Heart left ventricle (tissue), 13 donors: ENCODE measurements at regions not wholly inside any gene's neighbourhood (a gene's known extent, or its start where the extent isn't known, plus 50 kb on each side); places are given as distances from the start of the nearest gene placed in this dataset.

ENCODE experiments used
- POLR2A ChIP-seq, 2 donors: fragments of 450-650 bp; IDR thresholded peaks; one replicate each; pipeline ENCODE4 v1.6.1; 2017; ENCODE audit warnings: antibody characterized with exemption in 2 of 2, mild to moderate bottlenecking in 2 of 2, moderate library complexity in 2 of 2
- TF ChIP-seq, protein P1 (sequence below), 12 donors: fragments of 200-600 bp; sonication (generic) in 4 of 12; IDR thresholded peaks; one replicate each; pipeline versions ENCODE4 v1.5.0 to v1.8.0; 2018 to 2022; ENCODE audit warnings: antibody characterized with exemption in 12 of 12, mild to moderate bottlenecking in 5 of 12
- donor health status: ischemic (EF 13 %, LVEDD 7.1; RV severe dilation, severe dysfunction).
- donor health status: DM: no; HTN: yes; CAD: no.
- donor health status: DM: no; HTN: no; CAD: no.
- donor health status: ischemic (EF 25% LVEDD 6.9; RV normal size, moderate dysfunction).
- donor health status: ischemic (EF 25% LVEDD 5.7; RV mildly dilated, moderate dysfunction).
- donor health status: ischemic (EF 35%, LVEDD 5.7; RV mildly dilated, moderate dysfunction).
- donor health status: nonischemic (EF 11% LVEDD 7.7; RV severe dilation, severe dysfunction).
- donor health status: DM: yes; HTN: yes; CAD: no.
- donor health status: PGD.
- donor health status: ischemic (EF 29% LVEDD 5.4; RV normal size, mild dysfunction).
- donor health status: nonischemic (EF 23%, LVEDD 6.1; RV moderate dilation, normal function).

DNA sequence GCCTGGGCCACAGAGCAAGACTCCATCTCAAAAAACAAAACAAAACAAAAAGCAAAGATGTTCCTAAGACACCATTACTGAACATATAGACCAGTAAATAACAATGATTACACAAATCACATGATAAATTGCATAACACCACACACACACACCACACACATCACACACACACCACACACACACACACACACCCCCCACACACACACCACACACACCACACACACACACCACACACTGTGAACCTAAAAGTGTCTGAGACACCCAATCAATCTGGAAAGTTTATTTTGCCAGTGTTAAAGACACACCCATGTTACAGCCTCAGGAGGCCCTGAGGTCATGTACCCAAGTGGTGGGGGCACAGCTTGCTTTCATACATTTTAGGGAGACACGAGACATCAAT lies 62.6 kb upstream of the ASAP2 start:
- TF ChIP-seq POLR2A (IDR thresholded peaks at IDR 0.05) = no peak
- TF ChIP-seq, protein P1, sequence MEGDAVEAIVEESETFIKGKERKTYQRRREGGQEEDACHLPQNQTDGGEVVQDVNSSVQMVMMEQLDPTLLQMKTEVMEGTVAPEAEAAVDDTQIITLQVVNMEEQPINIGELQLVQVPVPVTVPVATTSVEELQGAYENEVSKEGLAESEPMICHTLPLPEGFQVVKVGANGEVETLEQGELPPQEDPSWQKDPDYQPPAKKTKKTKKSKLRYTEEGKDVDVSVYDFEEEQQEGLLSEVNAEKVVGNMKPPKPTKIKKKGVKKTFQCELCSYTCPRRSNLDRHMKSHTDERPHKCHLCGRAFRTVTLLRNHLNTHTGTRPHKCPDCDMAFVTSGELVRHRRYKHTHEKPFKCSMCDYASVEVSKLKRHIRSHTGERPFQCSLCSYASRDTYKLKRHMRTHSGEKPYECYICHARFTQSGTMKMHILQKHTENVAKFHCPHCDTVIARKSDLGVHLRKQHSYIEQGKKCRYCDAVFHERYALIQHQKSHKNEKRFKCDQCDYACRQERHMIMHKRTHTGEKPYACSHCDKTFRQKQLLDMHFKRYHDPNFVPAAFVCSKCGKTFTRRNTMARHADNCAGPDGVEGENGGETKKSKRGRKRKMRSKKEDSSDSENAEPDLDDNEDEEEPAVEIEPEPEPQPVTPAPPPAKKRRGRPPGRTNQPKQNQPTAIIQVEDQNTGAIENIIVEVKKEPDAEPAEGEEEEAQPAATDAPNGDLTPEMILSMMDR (IDR thresholded peaks at IDR 0.05) = no peak
